Stimulated activated CD4-positive, alpha-beta T cell treated with anti-CD3 and anti-CD28 coated beads, Interleukin-1b, Interleukin-23, amount 100 ng/mL, for 4 hours (primary cell): ENCODE measurements at regions not wholly inside any gene's neighbourhood (a gene's known extent, or its start where the extent isn't known, plus 50 kb on each side); places are given as distances from the start of the nearest gene placed in this dataset.

Experiments
- DNase-seq, 2 donors: peaks; one replicate each; pipeline ENCODE4 v3.0.0-alpha.2; 2020; ENCODE audit warnings: low read depth in 2 of 2

GRCh38 chr11:28619846-28620540 lies 511.8 kb downstream of the METTL15 start:
- DNase-seq: no peak

- no peak for DNase-seq
Measured at GRCh38 chr11:28618416-28618815, 510.2 kb downstream of the METTL15 start.

GRCh38 chr11:28616160-28616965 lies 508.2 kb downstream of the METTL15 start:
- no peak for DNase-seq

GRCh38 chr11:28615542-28615941 lies 507.4 kb downstream of the METTL15 start:
- DNase-seq: no peak

- no peak for DNase-seq
Measured at GRCh38 chr11:28606930-28607329, 498.7 kb downstream of the METTL15 start.

GRCh38 chr11:28599656-28600055 lies 491.5 kb downstream of the METTL15 start:
- DNase-seq: no peak

GRCh38 chr11:28598531-28598930 lies 490.3 kb downstream of the METTL15 start:
- no peak for DNase-seq

GRCh38 chr11:28596816-28597215 lies 488.6 kb downstream of the METTL15 start:
- no peak for DNase-seq

GRCh38 chr11:28592141-28592540 lies 484.0 kb downstream of the METTL15 start:
- no peak for DNase-seq

GRCh38 chr11:28584992-28585391 lies 476.8 kb downstream of the METTL15 start:
- no peak for DNase-seq

GRCh38 chr11:28582506-28582905 lies 474.3 kb downstream of the METTL15 start:
- DNase-seq: no peak

GRCh38 chr11:28581286-28582242 lies 473.4 kb downstream of the METTL15 start:
- DNase-seq: no peak

GRCh38 chr11:28571371-28571770 lies 463.2 kb downstream of the METTL15 start:
- DNase-seq: no peak

GRCh38 chr11:28569106-28569505 lies 460.9 kb downstream of the METTL15 start:
- no peak for DNase-seq

- DNase-seq: no peak
Measured at GRCh38 chr11:28566339-28567089, 458.3 kb downstream of the METTL15 start.

GRCh38 chr11:28559492-28559891 lies 451.3 kb downstream of the METTL15 start:
- DNase-seq: no peak

GRCh38 chr11:28547321-28547741 lies 439.1 kb downstream of the METTL15 start:
- DNase-seq: no peak

- no peak for DNase-seq
Measured at GRCh38 chr11:28545536-28545935, 437.3 kb downstream of the METTL15 start.

- no peak for DNase-seq
Measured at GRCh38 chr11:28542561-28542960, 434.4 kb downstream of the METTL15 start.

GRCh38 chr11:28539239-28540030 lies 431.2 kb downstream of the METTL15 start:
- DNase-seq: no peak
